Psoas muscle (tissue), 7 donors: ENCODE measurements at regions not wholly inside any gene's neighbourhood (a gene's known extent, or its start where the extent isn't known, plus 50 kb on each side); places are given as distances from the start of the nearest gene placed in this dataset.

Experiments
- ATAC-seq, 4 donors: fragments of 200-7000 bp; cut with Tn5 transposase; one replicate each; pipeline ENCODE4 v1.9.1; 2020; ENCODE audit warnings: moderate library complexity in 3 of 4, mild to moderate bottlenecking in 2 of 4
- DNase-seq, 2 donors: peaks; one replicate each; pipeline ENCODE4 v3.0.0-alpha.2; 2020
- H3K27ac ChIP-seq: fragments of 200-600 bp; one replicate; pipeline ENCODE4 v1.8.0; 2022
- H3K27me3 ChIP-seq, 3 donors: fragments of 200-600 bp in 1 of 3; one replicate each; pipeline versions ENCODE4 v1.6.1 to v1.8.0; 2013 to 2022; ENCODE audit warnings: low read length in 2 of 3, mild to moderate bottlenecking in 2 of 3, moderate library complexity in 1 of 3; ENCODE audit not compliant: insufficient read depth in 3 of 3
- H3K36me3 ChIP-seq, 2 donors: fragments of 200-600 bp in 1 of 2; one replicate each; pipeline versions ENCODE4 v1.6.1 to v1.8.0; 2013 to 2022; ENCODE audit warnings: low read depth in 1 of 2, mild to moderate bottlenecking in 1 of 2, moderate library complexity in 1 of 2; ENCODE audit not compliant: insufficient read depth in 1 of 2
- H3K4me1 ChIP-seq: fragments of 200-600 bp; one replicate; pipeline ENCODE4 v1.8.0; 2022
- H3K4me3 ChIP-seq: fragments of 200-600 bp; one replicate; pipeline ENCODE4 v1.8.0; 2022; ENCODE audit warnings: mild to moderate bottlenecking
- H3K9me3 ChIP-seq: fragments of 200-600 bp; one replicate; pipeline ENCODE4 v1.8.0; 2022
- CTCF ChIP-seq: fragments of 200-600 bp; IDR thresholded peaks from one replicate; pipeline ENCODE4 v1.8.0; 2022; ENCODE audit warnings: antibody characterized with exemption
- WGBS, 3 donors: extraction: QIAGEN DNeasy Blood & Tissue Kit; methylation state at CpG; one replicate each; pipeline versions ENCODE4 v1.1.6 to v1.1.7; 2013; 5-methylcytosine and 5-hydroxymethylcytosine counted together
- intact Hi-C, 2 donors: fragments of 100-400 bp; cut with DNase I; formaldehyde crosslinking; loops; one replicate each; pipeline versions ENCODE4 v1.11.0 to v1.14.2; 2022
- donor health status: healthy with polysubstance abuse.
- donor health status: DM: no; HTN: no; CAD: no; lungs with moderate emphysema.
- donor health status: Bipolar disorder and iron deficiency.
- donor health status: healthy.
- donor health status: DM: yes; HTN: yes; CAD: no.
- donor health status: DM: no; HTN: no; CAD: no.
- donor health status: DM: yes; HTN: yes; CAD: no.

- Histone ChIP-seq H3K4me3 (no peak overlapping the region), H3K9me3 (no peaks in the 10 kb centered on the region), H3K4me1 (no peaks in the 10 kb centered on the region), H3K36me3 (no peaks in the 10 kb centered on the region), H3K27ac (no peak overlapping the region), H3K27me3 (no peaks in the 10 kb centered on the region)
- TF ChIP-seq CTCF: no peak
- 93 to 98% (median 97%) methylated on average over 1 of the region's 1 CpG for WGBS, 3 donors
- no peak for DNase-seq
- no peak for ATAC-seq
- intact Hi-C loops: no loop called here
Observed at GRCh38 chr18:78115896-78116561, 863.6 kb upstream of the SALL3 start.

- H3K27ac ChIP-seq: no peak overlapping the region
- no peaks in the 10 kb centered on the region for H3K4me1 ChIP-seq
- intact Hi-C loops: no loop called here
- H3K9me3 ChIP-seq: no peaks in the 10 kb centered on the region
- DNase-seq: no peak
- no peaks in the 10 kb centered on the region for H3K36me3 ChIP-seq
- ATAC-seq: no peak
- no peak overlapping the region for H3K4me3 ChIP-seq
- H3K27me3 ChIP-seq: peaks cover 0 to 1% (median 0%) of the 10 kb centered on the region in 3 donors
- WGBS, 3 donors: 55 to 66% (median 63%) methylated on average over 23 to 24 of the region's 24 CpGs
- TF ChIP-seq CTCF: no peak
Observed at GRCh38 chr18:78123144-78123909, 856.3 kb upstream of the SALL3 start.

GRCh38 chr18:78123926-78124797 lies 855.5 kb upstream of the SALL3 start:
- no peak for TF ChIP-seq CTCF
- DNase-seq: no peak
- Histone ChIP-seq H3K9me3 (no peaks in the 10 kb centered on the region), H3K27ac (no peak overlapping the region), H3K36me3 (no peaks in the 10 kb centered on the region), H3K27me3 (peaks cover 0 to 1% (median 0%) of the 10 kb centered on the region in 3 donors), H3K4me3 (no peak overlapping the region), H3K4me1 (no peaks in the 10 kb centered on the region)
- intact Hi-C loops: no loop called here
- 69 to 73% (median 70%) methylated on average over 33 to 34 of the region's 34 CpGs for WGBS, 3 donors
- ATAC-seq: no peak

GRCh38 chr18:78125206-78125896 lies 854.3 kb upstream of the SALL3 start:
- 92 to 95% (median 94%) methylated on average over 7 of the region's 7 CpGs for whole genome bisulfite sequencing, 3 donors
- ATAC-seq (no peak), DNase-seq (no peak)
- no peak for TF ChIP-seq CTCF
- no peaks in the 10 kb centered on the region for H3K9me3 ChIP-seq
- no peaks in the 10 kb centered on the region for H3K4me1 ChIP-seq
- no peak overlapping the region for H3K4me3 ChIP-seq
- H3K27me3 ChIP-seq: peaks cover 0 to 1% (median 0%) of the 10 kb centered on the region in 3 donors
- H3K27ac ChIP-seq: no peak overlapping the region
- intact Hi-C loops: no loop called here
- H3K36me3 ChIP-seq: no peaks in the 10 kb centered on the region
